Body of pancreas (tissue), 4 donors: ENCODE measurements at regions not wholly inside any gene's neighbourhood (a gene's known extent, or its start where the extent isn't known, plus 50 kb on each side); places are given as distances from the start of the nearest gene placed in this dataset.

Source experiments
- ATAC-seq: fragments of 150-250 bp; one replicate; pipeline ENCODE4 v1.9.1; 2016
- DNase-seq, 4 donors: peaks; one replicate each; pipeline ENCODE4 v3.0.0-alpha.2; 2019
- H3K27ac ChIP-seq, 4 donors: fragments of 200-600 bp; sonication (generic); 1 replicate in 3 of 4; 2 replicates in 1 of 4; pipeline versions ENCODE4 v1.5.1 to v1.6.1; 2016 to 2019; ENCODE audit warnings: mild to moderate bottlenecking in 1 of 4, mixed read lengths in 1 of 4, moderate library complexity in 1 of 4
- H3K27me3 ChIP-seq, 2 donors: fragments of 200-600 bp; sonication (generic); one replicate each; pipeline ENCODE4 v1.6.0; 2016; ENCODE audit warnings: mild to moderate bottlenecking in 1 of 2
- H3K36me3 ChIP-seq, 2 donors: fragments of 200-600 bp; sonication (generic); replicated peaks in 1 of 2; 2 replicates each; pipeline ENCODE4 v1.5.1; 2016; ENCODE audit warnings: low read depth in 2 of 2; ENCODE audit not compliant: insufficient read depth in 1 of 2
- H3K4me1 ChIP-seq: fragments of 200-600 bp; sonication (generic); one replicate; pipeline ENCODE4 v1.6.0; 2016
- H3K4me3 ChIP-seq, 2 donors: fragments of 200-600 bp; sonication (generic); 1 replicate in 1 of 2; 2 replicates in 1 of 2; pipeline ENCODE4 v1.5.1; 2016 to 2019
- H3K9me3 ChIP-seq, 3 donors: fragments of 200-600 bp; sonication (generic); 1 replicate in 2 of 3; 2 replicates in 1 of 3; pipeline ENCODE4 v1.5.1; 2016
- CTCF ChIP-seq, 7 experiments: fragments of 450-650 bp in 4 of 7; fragments of 200-600 bp in 3 of 7; sonication (generic) in 3 of 7; IDR thresholded peaks; one replicate each; pipeline ENCODE4 v1.5.1; 2016 to 2019; ENCODE audit warnings: antibody characterized with exemption in 7 of 7
- POLR2A ChIP-seq, 3 donors: fragments of 450-650 bp; IDR thresholded peaks; one replicate each; pipeline ENCODE4 v1.6.1; 2016; ENCODE audit warnings: antibody characterized with exemption in 3 of 3, mild to moderate bottlenecking in 2 of 3
- WGBS, 2 donors: methylation state at CpG; one replicate each; pipeline ENCODE4 v1.1.5; 2017; 5-methylcytosine and 5-hydroxymethylcytosine counted together
- intact Hi-C: fragments of 100-400 bp; cut with DNase I; formaldehyde crosslinking; loops from one replicate; pipeline ENCODE4 v1.15.1; 2023

- WGBS, 2 donors = 67 to 80% methylated on average over 6 of the region's 6 CpGs
- no peak overlapping the region for H3K4me3 ChIP-seq
- H3K27ac ChIP-seq = peak overlapping the region in 3 of 4 donors; percentile 53 to 67 (median 61)
- no peaks in the 10 kb centered on the region for H3K27me3 ChIP-seq
- ATAC-seq (no peak), DNase-seq (no peak)
- H3K36me3 ChIP-seq = no peaks in the 10 kb centered on the region
- TF ChIP-seq CTCF (IDR thresholded peaks at IDR 0.05) = no peak
- intact Hi-C loops = no loop called here
- no peaks in the 10 kb centered on the region for H3K9me3 ChIP-seq
- peaks cover 35% of the 10 kb centered on the region for H3K4me1 ChIP-seq
These were observed 65.6 kb upstream of the NPAS1 start for GRCh38 chr19:46953955-46954501.

GRCh38 chr19:46954502-46954992, 65.1 kb upstream of the NPAS1 start:
- DNase-seq (no peak), ATAC-seq (peak; percentile 31)
- intact Hi-C loops = no loop called here
- no peaks in the 10 kb centered on the region for H3K27me3 ChIP-seq
- TF ChIP-seq POLR2A (IDR thresholded peaks at IDR 0.05) = no peak
- TF ChIP-seq CTCF (IDR thresholded peaks at IDR 0.05) = no peak
- peak overlapping the region; percentile 5 to 67 (median 57) for H3K27ac ChIP-seq
- no peaks in the 10 kb centered on the region for H3K36me3 ChIP-seq
- H3K4me3 ChIP-seq = no peak overlapping the region
- WGBS, 2 donors = 30 to 32% methylated on average over 7 of the region's 7 CpGs
- H3K9me3 ChIP-seq = no peaks in the 10 kb centered on the region
- H3K4me1 ChIP-seq = peaks cover 35% of the 10 kb centered on the region

GRCh38 chr19:46954993-46955812, 64.4 kb upstream of the NPAS1 start:
- H3K36me3 ChIP-seq = no peaks in the 10 kb centered on the region
- H3K27ac ChIP-seq = peak overlapping the region; percentile 5 to 67 (median 57)
- no peaks in the 10 kb centered on the region for H3K27me3 ChIP-seq
- intact Hi-C loops = no loop called here
- 32 to 42% methylated on average over 10 of the region's 10 CpGs for WGBS, 2 donors
- H3K9me3 ChIP-seq = no peaks in the 10 kb centered on the region
- TF ChIP-seq POLR2A (IDR thresholded peaks at IDR 0.05) (no peak), CTCF (IDR thresholded peaks at IDR 0.05) (no peak)
- no peak overlapping the region for H3K4me3 ChIP-seq
- H3K4me1 ChIP-seq = peaks cover 35% of the 10 kb centered on the region
- no peak for DNase-seq
- ATAC-seq = no peak

- no peak for DNase-seq
- Histone ChIP-seq H3K4me3 (no peak overlapping the region), H3K9me3 (no peaks in the 10 kb centered on the region), H3K27me3 (no peaks in the 10 kb centered on the region), H3K4me1 (peaks cover 32% of the 10 kb centered on the region), H3K27ac (peak overlapping the region in 1 of 4 donors; percentile 67), H3K36me3 (no peaks in the 10 kb centered on the region)
- TF ChIP-seq CTCF (IDR thresholded peaks at IDR 0.05) (no peak), POLR2A (IDR thresholded peaks at IDR 0.05) (no peak)
- WGBS, 2 donors = 87 to 91% methylated on average over 6 of the region's 6 CpGs
- no peak for ATAC-seq
- intact Hi-C loops = no loop called here
These were observed 63.7 kb upstream of the NPAS1 start for GRCh38 chr19:46955813-46956371.
